ENCODE measurements at regions not wholly inside any gene's neighbourhood (a gene's known extent, or its start where the extent isn't known, plus 50 kb on each side); places are given as distances from the start of the nearest gene placed in this dataset.

DNA sequence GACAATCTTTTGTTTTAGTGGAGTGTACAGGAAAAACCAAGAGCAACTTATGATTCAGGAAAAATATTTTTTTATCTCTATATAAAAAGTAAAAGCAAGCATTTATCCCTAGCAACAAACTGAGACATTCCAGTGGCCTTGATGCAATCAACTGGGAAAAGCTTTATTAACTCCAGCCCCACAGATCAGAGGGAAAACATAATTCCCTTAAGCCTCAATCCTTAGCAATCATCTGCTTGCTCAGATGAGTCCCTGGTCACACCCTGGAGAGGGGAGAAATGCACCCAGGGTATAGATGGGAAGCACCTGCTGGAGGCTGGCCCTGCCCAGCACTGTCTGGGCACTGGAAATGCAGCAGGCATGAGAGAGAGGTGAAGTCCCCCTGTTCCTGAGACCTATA is 636.6 kb downstream of the TNS3 start:
- H3K27ac ChIP-seq (ENCODE audit: low read depth, low read length) = no peak overlapping the region
- H3K9me3 ChIP-seq (ENCODE audit: control insufficient read depth, insufficient read depth, low read length) = no peaks in the 10 kb centered on the region
- H3K27me3 ChIP-seq (ENCODE audit: control insufficient read depth, insufficient read depth, low read length) = no peaks in the 10 kb centered on the region
- DNase-seq (ENCODE audit: low read depth in 4 of 6, low spot score in 6 of 6) = no peak
- H3K4me1 ChIP-seq (ENCODE audit: control insufficient read depth, insufficient read depth, low read length) = no peaks in the 10 kb centered on the region
- no peaks in the 10 kb centered on the region for H3K36me3 ChIP-seq (ENCODE audit: control insufficient read depth, insufficient read depth, low read length)
- no peak overlapping the region for H3K4me3 ChIP-seq (ENCODE audit: low read depth, low read length)

DNA sequence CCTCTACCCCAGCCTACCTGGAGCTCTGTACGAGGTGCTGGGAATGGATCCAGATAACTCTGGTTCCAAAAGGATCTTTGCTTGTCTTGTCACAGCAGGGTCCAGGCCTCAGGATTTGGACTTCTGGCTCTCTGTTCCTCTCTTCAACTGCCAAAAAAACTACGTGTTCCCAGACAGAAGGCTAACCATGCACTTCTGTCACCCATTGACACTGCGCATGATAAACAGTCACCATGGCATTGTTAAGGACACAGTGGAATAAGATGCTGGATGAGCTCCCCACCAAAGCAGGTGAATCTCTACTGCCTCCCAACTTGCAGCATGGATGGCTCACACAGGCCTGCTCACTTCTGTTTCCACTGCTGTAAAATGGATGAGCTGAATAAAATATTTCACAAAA is 637.9 kb downstream of the TNS3 start:
- Histone ChIP-seq H3K9me3 (ENCODE audit: control insufficient read depth, insufficient read depth, low read length) (no peaks in the 10 kb centered on the region), H3K27me3 (ENCODE audit: control insufficient read depth, insufficient read depth, low read length) (no peaks in the 10 kb centered on the region), H3K4me1 (ENCODE audit: control insufficient read depth, insufficient read depth, low read length) (no peaks in the 10 kb centered on the region), H3K4me3 (ENCODE audit: low read depth, low read length) (no peak overlapping the region), H3K27ac (ENCODE audit: low read depth, low read length) (no peak overlapping the region), H3K36me3 (ENCODE audit: control insufficient read depth, insufficient read depth, low read length) (no peaks in the 10 kb centered on the region)
- WGBS (ENCODE audit: insufficient coverage) = 63% methylated on average over 3 of the region's 3 CpGs
- peak in 1 of 6 donors; percentile 8 for DNase-seq (ENCODE audit: low read depth in 4 of 6, low spot score in 6 of 6)

DNA sequence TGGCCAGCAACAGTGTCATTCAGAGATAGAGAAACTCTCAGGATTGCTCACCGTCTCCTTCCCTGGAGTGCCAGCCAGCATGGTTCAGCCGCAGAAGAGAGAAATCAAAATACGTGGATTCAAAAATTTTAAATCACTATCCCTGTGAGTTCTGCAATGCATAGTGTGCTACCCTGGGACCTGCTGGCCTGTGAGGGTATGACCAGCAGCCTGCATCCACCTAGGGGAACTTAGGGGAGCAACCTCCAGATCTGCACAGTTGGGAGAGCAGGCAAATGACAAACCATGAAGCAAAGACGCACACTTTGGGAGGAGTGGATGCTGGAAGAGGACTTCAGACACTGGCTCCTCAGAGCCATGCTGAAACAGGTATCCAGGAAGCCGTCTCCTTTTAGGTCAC is 639.3 kb downstream of the TNS3 start:
- WGBS (ENCODE audit: insufficient coverage) = 97% methylated on average over 5 of the region's 5 CpGs
- H3K9me3 ChIP-seq (ENCODE audit: control insufficient read depth, insufficient read depth, low read length) = no peaks in the 10 kb centered on the region
- no peak for DNase-seq (ENCODE audit: low read depth in 4 of 6, low spot score in 6 of 6)

DNA sequence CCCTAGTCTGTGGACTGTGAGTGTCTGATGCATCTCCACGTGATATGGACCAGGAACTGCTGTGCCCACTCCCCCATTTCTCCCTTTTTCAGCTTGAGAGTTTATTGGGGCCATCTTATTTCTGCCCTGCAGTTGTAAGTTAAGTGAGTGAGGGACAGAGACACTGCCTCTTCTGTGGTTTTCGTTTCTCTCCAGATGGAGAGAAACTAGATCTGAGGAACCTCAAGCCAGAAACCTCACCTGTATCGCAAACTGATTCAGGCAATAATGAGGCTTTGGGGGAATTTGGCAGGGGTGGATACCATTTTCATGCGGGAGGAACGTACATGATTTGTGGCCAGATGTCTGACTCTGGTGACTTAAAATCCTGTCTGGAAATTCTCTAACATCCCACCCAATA is 641.7 kb downstream of the TNS3 start:
- no peak for DNase-seq (ENCODE audit: low read depth in 4 of 6, low spot score in 6 of 6)
- H3K4me1 ChIP-seq (ENCODE audit: control insufficient read depth, insufficient read depth, low read length) = no peaks in the 10 kb centered on the region
- no peak overlapping the region for H3K4me3 ChIP-seq (ENCODE audit: low read depth, low read length)
- 100% methylated on average over 3 of the region's 5 CpGs for WGBS (ENCODE audit: insufficient coverage)
- H3K36me3 ChIP-seq (ENCODE audit: control insufficient read depth, insufficient read depth, low read length) = no peaks in the 10 kb centered on the region
- no peak overlapping the region for H3K27ac ChIP-seq (ENCODE audit: low read depth, low read length)
- H3K27me3 ChIP-seq (ENCODE audit: control insufficient read depth, insufficient read depth, low read length) = no peaks in the 10 kb centered on the region
- H3K9me3 ChIP-seq (ENCODE audit: control insufficient read depth, insufficient read depth, low read length) = no peaks in the 10 kb centered on the region

More for the DNA sequence above, 639.3 kb downstream of the TNS3 start:
- no peak overlapping the region for H3K4me3 ChIP-seq (ENCODE audit: low read depth, low read length)
- H3K36me3 ChIP-seq (ENCODE audit: control insufficient read depth, insufficient read depth, low read length) = no peaks in the 10 kb centered on the region
- H3K27me3 ChIP-seq (ENCODE audit: control insufficient read depth, insufficient read depth, low read length) = no peaks in the 10 kb centered on the region
- H3K4me1 ChIP-seq (ENCODE audit: control insufficient read depth, insufficient read depth, low read length) = no peaks in the 10 kb centered on the region
- no peak overlapping the region for H3K27ac ChIP-seq (ENCODE audit: low read depth, low read length)

DNA sequence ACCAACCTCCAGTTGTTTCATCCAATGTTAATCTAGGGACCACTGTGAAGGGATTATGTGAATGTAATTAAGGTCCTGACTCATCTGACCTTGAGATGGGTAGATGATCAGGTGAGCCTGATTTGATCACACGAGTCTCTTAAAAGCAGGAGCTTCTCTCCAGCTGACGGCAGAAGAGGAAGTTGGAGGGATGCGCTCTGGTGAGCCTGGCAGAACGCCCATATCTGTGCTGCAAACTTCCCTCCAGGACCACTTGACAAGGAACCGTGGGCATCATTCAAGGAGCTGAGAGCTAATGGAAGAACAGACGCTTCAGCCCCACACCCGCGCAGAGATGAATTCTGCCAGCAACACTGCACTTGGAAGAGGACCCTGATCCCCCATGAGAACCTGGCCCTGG is 642.4 kb downstream of the TNS3 start:
- Histone ChIP-seq H3K9me3 (ENCODE audit: control insufficient read depth, insufficient read depth, low read length) (no peaks in the 10 kb centered on the region), H3K4me3 (ENCODE audit: low read depth, low read length) (no peak overlapping the region), H3K27ac (ENCODE audit: low read depth, low read length) (no peak overlapping the region), H3K27me3 (ENCODE audit: control insufficient read depth, insufficient read depth, low read length) (no peaks in the 10 kb centered on the region), H3K36me3 (ENCODE audit: control insufficient read depth, insufficient read depth, low read length) (no peaks in the 10 kb centered on the region), H3K4me1 (ENCODE audit: control insufficient read depth, insufficient read depth, low read length) (no peaks in the 10 kb centered on the region)
- WGBS (ENCODE audit: insufficient coverage) = 87% methylated on average over 8 of the region's 8 CpGs
- no peak for DNase-seq (ENCODE audit: low read depth in 4 of 6, low spot score in 6 of 6)

DNA sequence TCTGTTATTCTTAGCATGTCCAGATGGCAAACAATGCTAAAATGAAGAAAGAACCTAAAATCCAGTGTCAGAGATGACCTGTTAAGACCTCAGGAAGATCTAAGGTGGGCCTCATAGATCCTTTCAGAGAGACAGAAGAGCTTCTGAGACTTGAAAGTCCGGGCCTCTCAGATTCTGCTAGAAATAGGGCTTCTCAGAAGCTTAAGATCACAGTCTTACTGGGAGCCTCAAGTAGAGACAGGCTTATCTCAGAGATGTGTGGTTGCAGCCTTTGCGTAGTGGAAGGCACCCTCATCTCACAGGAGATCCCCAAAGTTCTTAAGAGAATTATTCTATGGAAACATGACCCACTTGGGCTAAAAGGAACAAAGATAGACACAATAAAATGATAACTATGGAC is 642.8 kb downstream of the TNS3 start:
- H3K9me3 ChIP-seq (ENCODE audit: control insufficient read depth, insufficient read depth, low read length) = no peaks in the 10 kb centered on the region
- H3K4me3 ChIP-seq (ENCODE audit: low read depth, low read length) = no peak overlapping the region
- 63% methylated on average over 1 of the region's 2 CpGs for WGBS (ENCODE audit: insufficient coverage)
- H3K4me1 ChIP-seq (ENCODE audit: control insufficient read depth, insufficient read depth, low read length) = no peaks in the 10 kb centered on the region
- H3K36me3 ChIP-seq (ENCODE audit: control insufficient read depth, insufficient read depth, low read length) = no peaks in the 10 kb centered on the region
- DNase-seq (ENCODE audit: low read depth in 4 of 6, low spot score in 6 of 6) = no peak
- no peaks in the 10 kb centered on the region for H3K27me3 ChIP-seq (ENCODE audit: control insufficient read depth, insufficient read depth, low read length)
- no peak overlapping the region for H3K27ac ChIP-seq (ENCODE audit: low read depth, low read length)

DNA sequence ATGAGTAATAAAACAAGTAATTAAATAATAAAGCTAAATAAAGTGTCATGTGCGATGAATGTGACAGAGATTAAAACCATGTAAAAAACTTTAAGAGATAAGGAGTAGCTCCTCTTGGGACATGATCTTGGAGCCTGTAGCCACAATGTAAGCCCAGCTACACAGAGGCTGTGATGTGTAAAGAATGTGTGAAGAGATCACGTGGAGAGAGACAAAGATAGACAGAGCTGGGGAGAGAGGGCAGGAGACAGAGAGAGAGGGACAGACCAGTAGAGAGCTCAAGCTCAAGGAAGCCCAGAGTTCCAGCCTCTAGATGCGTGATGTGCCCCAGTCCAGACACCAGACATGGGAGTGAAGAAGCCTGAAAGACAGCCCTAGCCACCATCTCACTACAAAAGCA is 644.1 kb downstream of the TNS3 start:
- 75% methylated on average over 1 of the region's 3 CpGs for WGBS (ENCODE audit: insufficient coverage)
- Histone ChIP-seq H3K4me1 (ENCODE audit: control insufficient read depth, insufficient read depth, low read length) (no peaks in the 10 kb centered on the region), H3K27ac (ENCODE audit: low read depth, low read length) (no peak overlapping the region), H3K4me3 (ENCODE audit: low read depth, low read length) (no peak overlapping the region), H3K27me3 (ENCODE audit: control insufficient read depth, insufficient read depth, low read length) (no peaks in the 10 kb centered on the region), H3K9me3 (ENCODE audit: control insufficient read depth, insufficient read depth, low read length) (no peaks in the 10 kb centered on the region), H3K36me3 (ENCODE audit: control insufficient read depth, insufficient read depth, low read length) (no peaks in the 10 kb centered on the region)
- no peak for DNase-seq (ENCODE audit: low read depth in 4 of 6, low spot score in 6 of 6)

DNA sequence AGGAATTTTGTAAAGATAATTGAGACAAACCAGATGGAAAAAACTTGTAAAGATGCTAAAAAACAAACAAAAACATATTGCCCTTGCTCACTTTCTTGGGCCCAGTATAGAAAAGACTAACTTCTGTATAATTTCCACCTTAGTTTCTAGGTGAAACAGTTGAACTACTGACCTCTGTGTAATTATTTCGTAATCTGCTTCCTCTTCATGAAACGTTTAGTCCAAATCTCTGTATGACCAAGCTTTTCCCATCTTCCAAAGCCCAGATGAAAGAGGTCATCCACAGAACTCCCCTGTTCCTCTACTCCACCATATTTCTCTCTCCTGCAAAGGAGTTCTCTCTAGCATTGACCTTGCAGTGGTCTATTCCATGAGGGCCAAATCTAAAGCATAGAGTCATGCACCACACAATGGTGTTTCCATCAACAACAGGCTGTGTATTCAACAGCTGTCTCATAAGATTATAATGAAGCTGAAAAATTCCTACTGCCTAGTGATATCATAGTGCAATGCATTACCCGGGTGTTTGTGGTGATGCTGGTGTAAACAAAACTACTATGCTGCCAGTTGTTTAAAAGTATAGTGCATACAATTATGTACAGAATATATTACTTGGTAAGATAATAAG is 647.6 kb downstream of the TNS3 start:
- H3K4me1 ChIP-seq (ENCODE audit: control insufficient read depth, insufficient read depth, low read length) = no peaks in the 10 kb centered on the region
- H3K27me3 ChIP-seq (ENCODE audit: control insufficient read depth, insufficient read depth, low read length) = no peaks in the 10 kb centered on the region
- H3K27ac ChIP-seq (ENCODE audit: low read depth, low read length) = no peak overlapping the region
- WGBS (ENCODE audit: insufficient coverage) = 84% methylated on average over 2 of the region's 3 CpGs
- H3K9me3 ChIP-seq (ENCODE audit: control insufficient read depth, insufficient read depth, low read length) = no peaks in the 10 kb centered on the region
- DNase-seq (ENCODE audit: low read depth in 4 of 6, low spot score in 6 of 6) = no peak
- no peaks in the 10 kb centered on the region for H3K36me3 ChIP-seq (ENCODE audit: control insufficient read depth, insufficient read depth, low read length)
- H3K4me3 ChIP-seq (ENCODE audit: low read depth, low read length) = no peak overlapping the region

DNA sequence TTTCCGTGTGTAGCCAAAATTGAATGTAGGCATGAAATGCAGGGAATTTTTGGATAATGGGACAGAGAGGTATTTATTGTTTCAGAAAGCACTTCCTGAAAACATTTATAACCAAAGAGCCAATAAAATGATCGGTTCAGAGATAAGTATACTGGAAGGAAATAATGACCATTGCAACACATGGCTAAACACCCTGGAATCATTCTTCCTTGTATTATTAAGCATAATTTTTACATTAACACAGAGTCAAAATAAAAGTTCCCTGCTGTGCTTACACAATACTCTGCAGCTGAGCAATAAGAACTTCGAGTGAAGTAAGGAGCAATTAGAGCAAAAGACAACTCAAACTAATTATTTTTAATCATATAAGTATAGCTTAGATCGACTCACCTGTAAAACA is 648.3 kb downstream of the TNS3 start:
- H3K4me1 ChIP-seq (ENCODE audit: control insufficient read depth, insufficient read depth, low read length) = no peaks in the 10 kb centered on the region
- no peaks in the 10 kb centered on the region for H3K9me3 ChIP-seq (ENCODE audit: control insufficient read depth, insufficient read depth, low read length)
- H3K4me3 ChIP-seq (ENCODE audit: low read depth, low read length) = no peak overlapping the region
- peak in 1 of 6 donors; percentile 27 for DNase-seq (ENCODE audit: low read depth in 4 of 6, low spot score in 6 of 6)
- H3K36me3 ChIP-seq (ENCODE audit: control insufficient read depth, insufficient read depth, low read length) = no peaks in the 10 kb centered on the region
- H3K27me3 ChIP-seq (ENCODE audit: control insufficient read depth, insufficient read depth, low read length) = no peaks in the 10 kb centered on the region
- no CpG with 5 or more reads among the region's 4 CpGs for WGBS (ENCODE audit: insufficient coverage)
- no peak overlapping the region for H3K27ac ChIP-seq (ENCODE audit: low read depth, low read length)

DNA sequence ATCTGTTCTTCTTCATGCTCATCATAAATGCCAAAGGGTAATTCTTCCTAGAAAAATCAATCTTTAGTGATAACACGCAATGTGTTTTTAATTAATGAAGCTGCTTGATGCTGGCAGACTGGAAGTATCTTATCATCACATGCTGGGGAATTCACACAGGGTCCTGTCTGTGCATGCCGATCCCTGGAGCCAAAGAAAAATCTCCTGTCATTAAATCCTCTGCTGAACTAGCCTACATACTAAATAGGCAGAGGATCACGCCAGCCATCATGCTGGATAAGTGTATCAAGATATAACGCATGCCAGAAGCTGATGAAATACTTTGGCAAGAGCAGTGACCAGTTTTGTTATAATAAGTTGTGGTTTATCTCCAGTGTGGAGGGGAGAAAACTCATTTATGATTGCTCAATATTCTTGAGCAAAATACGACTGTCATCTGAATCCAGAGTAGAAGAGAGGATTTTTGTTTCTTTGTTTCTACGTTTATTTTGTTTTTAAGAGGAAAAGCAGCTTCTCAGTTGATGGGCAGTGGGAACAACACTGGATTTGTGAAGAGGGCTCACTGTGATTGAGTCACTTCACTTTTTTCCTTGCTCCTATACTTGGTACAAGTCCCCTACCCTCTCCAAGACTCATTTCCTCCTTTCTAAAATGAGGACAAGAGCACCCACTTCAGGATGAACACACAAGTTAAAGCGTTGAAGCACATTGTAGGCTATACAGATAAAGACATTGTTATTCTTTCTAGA is 649.1 kb downstream of the TNS3 start:
- Histone ChIP-seq H3K4me1 (ENCODE audit: control insufficient read depth, insufficient read depth, low read length) (no peaks in the 10 kb centered on the region), H3K27ac (ENCODE audit: low read depth, low read length) (no peak overlapping the region), H3K27me3 (ENCODE audit: control insufficient read depth, insufficient read depth, low read length) (no peaks in the 10 kb centered on the region), H3K36me3 (ENCODE audit: control insufficient read depth, insufficient read depth, low read length) (no peaks in the 10 kb centered on the region), H3K9me3 (ENCODE audit: control insufficient read depth, insufficient read depth, low read length) (no peaks in the 10 kb centered on the region), H3K4me3 (ENCODE audit: low read depth, low read length) (no peak overlapping the region)
- WGBS (ENCODE audit: insufficient coverage) = 80% methylated on average over 1 of the region's 7 CpGs
- peak in 3 of 6 donors; percentile 4 to 49 (median 36) for DNase-seq (ENCODE audit: low read depth in 4 of 6, low spot score in 6 of 6)

All from spinal cord (tissue), 9 donors.